Renal cortical epithelial cell (primary cell): ENCODE measurements at regions not wholly inside any gene's neighbourhood (a gene's known extent, or its start where the extent isn't known, plus 50 kb on each side); places are given as distances from the start of the nearest gene placed in this dataset.

Experiments
- DNase-seq: peaks from one replicate; pipeline ENCODE4 v3.0.0-alpha.2; 2011; ENCODE audit warnings: low read depth

DNA sequence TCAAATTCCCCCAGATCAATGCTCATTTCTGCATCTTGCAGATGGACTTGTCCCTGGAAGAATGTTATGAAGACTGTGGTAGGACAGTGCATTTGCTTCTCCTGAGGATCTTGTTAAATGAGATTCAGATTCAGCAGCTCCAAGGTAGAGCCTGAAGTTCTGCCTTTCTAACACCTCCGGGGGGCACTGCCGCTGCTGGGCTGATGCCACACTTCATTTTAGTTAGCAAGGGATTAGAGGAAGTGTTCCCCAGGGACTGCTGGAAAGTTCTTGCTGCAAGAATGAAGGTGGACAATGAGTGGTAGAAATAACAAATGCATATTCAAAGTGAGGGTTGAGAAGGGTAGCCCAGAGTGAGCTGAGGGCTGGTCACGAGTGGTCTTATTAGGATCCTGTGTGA lies 434.3 kb upstream of the AKR1E2 start:
- DNase-seq = no peak

DNA sequence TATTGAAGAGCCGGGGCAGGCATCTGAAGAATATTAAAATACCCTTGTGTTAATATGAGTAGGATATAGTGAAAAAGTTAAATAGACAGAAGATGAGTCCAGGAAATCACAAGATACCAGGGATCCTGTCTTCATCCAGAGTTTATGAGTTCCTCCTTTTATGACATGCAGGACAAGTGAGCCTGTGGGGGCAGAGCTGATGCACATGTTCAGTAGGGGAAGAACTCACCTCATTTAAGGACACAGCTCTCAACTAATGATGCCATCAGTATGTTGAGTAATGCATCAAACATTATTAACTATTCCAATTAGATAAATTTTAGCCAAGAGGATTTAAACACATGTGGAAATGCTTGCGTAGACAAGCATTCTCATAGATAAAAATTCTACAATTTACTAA lies 435.8 kb upstream of the AKR1E2 start:
- no peak for DNase-seq

GRCh38 chr10:4385231-4385870 lies 440.7 kb upstream of the AKR1E2 start:
- no peak for DNase-seq

DNA sequence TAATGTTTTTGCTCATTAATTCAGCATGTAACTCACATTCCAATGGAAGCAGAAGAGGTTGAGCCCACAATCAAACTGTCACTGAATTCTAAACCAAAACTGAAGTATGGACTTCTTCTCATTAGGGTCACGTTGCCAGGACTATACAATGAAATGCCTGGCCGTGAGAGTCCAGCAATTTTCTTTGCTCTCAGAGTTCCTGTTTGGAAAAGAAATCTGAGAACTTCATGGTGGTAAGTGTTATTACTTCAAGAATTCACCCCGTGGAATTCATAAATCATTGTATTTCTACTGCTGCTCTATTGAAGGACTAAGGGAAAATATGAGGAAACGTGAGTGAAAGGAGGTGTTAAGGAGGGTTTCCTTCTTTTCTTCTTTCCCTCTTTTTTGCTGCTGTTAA lies 441.8 kb upstream of the AKR1E2 start:
- peak; percentile 12 for DNase-seq

- peak; percentile 32 for DNase-seq
These were observed 442.3 kb upstream of the AKR1E2 start for GRCh38 chr10:4383651-4384098.

GRCh38 chr10:4382811-4383210 lies 443.2 kb upstream of the AKR1E2 start:
- DNase-seq = no peak

DNA sequence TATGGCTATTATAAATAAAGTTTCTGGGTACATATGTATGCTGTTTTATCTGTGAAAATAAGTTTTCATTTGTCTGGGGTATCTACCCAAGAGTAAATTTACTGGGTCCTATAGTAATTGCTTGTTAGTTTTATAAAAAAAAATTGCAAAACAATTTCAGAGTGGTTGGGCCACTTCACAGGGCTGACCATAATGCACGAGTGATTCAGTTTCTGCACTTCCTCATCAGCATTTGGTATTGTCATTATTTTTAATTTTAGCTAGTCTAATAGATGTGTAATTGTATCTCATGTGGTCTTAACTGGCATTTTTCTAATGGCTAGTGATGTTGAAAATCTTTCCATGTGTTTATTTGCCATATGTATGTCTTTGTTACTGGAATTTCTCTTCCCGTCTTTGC lies 452.4 kb upstream of the AKR1E2 start:
- DNase-seq = no peak

DNA sequence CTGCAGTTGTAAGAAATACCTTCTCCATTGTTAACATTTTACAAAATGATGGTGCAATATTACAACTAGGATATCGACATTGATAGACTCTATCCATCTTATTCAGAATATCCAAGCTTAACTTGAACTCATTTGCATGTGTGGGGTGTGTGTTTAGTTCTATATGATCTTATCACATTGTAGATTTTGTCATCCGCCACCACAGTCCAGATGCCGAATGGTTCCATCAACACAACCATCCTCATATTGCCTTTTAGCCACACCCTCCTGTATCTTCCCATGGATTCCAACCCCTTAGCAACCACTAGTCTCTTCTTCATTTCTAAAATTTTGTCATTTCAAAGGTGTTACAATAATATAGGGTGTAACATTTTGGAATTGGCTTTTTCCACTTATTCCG lies 452.9 kb upstream of the AKR1E2 start:
- no peak for DNase-seq

DNA sequence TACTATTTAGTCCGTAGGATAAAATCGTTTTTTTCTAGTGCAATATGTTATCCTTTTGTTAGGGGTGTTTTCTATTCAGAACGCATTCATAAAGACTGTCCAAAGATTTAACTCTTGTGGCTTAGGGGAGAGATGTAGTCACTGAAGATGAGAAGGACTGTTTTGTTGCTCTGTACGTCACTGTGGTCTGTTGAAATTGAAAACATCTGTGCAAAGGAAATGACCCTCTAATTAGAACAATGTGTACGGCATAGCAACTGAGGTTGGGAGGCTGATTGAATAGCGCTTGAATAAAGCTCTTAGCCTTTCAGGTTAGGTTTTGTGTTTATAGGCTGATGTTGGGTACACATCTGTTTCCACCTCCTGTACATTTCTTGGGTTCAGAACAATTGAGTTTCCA lies 453.4 kb upstream of the AKR1E2 start:
- no peak for DNase-seq

DNA sequence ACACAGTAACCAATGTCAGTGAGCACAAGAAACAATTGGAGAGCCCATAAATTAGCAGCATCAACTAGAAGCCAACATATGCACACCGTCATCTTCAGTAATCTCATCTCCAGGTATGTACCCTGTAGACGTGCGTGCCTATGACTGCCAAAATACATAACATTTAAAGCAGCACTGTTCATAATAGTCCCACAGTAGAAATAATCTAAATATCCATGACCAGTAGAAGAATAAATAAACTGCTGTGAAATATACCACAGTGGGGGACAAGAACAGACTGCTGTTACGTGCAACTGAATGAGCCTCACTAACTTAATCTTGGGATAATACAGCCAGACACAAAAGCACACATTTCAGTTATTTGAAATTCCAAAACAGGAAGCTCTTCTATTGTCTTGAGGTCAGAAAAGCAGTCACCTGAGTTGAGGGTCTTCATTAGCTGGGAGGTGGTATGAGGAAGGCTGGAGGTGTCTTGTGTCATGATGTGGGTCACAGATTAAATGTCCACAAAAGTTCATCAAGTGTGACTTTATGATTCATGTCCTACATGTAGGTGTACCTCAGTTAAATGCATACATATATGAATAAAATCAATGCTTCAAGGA lies 454.2 kb upstream of the AKR1E2 start:
- no peak for DNase-seq

GRCh38 chr10:4370376-4370775 lies 455.6 kb upstream of the AKR1E2 start:
- peak; percentile 73 for DNase-seq

DNA sequence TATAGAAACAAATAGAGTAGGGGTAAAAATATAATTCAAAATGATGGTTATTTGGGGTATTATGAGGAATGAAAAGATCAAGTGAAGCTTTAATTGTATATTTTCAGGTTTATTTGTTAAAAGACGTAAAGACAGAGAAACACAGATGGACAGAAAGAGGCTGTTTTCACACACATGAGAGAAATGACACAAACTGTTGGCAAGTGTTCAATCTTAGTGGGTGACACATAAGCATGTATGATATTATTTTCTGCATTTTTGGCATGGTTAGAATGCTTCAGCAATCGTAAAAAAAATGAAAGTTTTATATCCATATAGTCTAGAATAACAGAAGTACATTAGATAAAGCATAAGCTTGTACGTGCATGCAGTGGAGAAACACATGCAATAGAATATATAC lies 464.4 kb upstream of the AKR1E2 start:
- DNase-seq = no peak

GRCh38 chr10:4359003-4359402 lies 467.0 kb upstream of the AKR1E2 start:
- DNase-seq = peak; percentile 33

GRCh38 chr10:4357911-4358310 lies 468.1 kb upstream of the AKR1E2 start:
- DNase-seq = no peak

GRCh38 chr10:4355350-4355749 lies 470.7 kb upstream of the AKR1E2 start:
- peak; percentile 75 for DNase-seq

- peak; percentile 97 for DNase-seq
These were observed 471.6 kb upstream of the AKR1E2 start for GRCh38 chr10:4354382-4354812.

DNA sequence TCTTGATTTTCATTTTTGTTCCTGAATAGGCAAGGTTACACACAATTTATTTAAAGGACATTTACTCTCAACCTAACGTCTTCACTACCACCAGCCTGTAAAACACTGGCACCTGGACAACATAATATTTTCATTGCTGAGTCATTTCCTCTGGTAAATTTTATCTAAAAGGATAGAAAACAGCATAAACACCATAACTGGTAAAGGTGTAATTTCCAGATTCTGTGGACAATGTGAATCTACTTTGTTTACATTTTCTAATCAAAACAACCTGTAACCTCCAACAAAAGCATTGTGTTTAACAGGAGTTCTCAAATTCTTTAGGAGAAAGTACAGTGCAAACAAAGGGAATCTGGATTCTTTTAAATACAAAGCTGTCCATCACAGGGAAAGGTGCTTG lies 472.0 kb upstream of the AKR1E2 start:
- peak; percentile 94 for DNase-seq

- peak; percentile 37 for DNase-seq
These were observed 472.9 kb upstream of the AKR1E2 start for GRCh38 chr10:4353059-4353655.

DNA sequence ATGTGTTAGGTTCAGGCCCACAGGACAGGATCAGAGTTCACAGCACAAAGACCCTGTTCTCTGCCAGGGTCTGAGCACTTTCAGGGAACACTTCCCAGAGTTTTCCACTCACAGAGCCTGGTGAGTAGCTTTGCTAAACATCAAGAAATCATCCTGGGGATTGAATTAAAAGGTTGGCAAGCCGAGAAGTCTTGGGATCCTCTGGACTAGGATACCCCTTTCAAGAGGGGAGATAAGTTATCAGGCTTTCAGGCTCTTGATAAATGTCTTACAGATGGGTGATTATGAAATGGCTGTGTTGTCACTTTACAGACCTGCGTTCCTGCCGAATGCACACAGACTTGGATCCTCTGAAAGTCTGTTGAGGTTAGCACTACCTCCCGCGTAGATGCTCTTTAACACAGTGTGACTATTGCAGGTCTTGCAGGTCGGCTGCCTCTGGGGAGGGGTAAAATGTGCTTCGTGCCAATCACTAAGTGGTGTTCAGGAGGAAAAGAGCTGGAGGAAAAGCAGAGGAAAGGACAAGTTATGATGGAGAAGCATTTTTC lies 473.5 kb upstream of the AKR1E2 start:
- DNase-seq = peak; percentile 92

DNA sequence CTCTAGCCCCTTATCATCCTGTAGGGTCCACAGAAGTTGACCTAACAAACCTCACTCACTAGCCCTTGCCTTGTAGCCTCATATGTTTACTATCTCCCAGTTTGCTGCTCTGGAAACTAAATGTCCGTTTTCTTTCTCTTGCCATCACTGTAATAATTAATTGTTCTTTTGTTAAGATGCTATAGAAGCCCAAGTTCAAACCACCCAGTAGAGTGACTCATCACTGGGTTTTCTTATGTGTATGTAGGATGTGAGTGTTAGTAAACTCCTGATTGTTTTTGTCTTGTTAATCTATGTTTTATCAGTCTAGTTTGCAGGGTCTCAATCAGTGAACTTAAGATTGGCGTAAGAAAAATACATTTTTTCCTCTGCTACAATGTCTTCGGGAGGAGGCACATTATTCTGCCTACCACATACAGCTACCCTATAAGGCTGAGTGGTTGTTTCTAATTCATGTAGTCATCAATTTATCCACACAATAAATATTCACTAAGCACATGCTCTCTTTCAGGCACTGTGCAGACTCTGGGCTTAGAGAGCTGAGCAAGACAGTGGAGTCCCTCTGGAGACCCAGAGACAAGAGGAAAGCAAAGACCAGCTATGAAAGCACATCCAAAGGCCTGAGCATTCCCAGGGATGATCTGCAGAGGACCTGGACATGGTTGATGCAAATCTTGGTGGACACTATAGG lies 474.1 kb upstream of the AKR1E2 start:
- peak; percentile 87 for DNase-seq

DNA sequence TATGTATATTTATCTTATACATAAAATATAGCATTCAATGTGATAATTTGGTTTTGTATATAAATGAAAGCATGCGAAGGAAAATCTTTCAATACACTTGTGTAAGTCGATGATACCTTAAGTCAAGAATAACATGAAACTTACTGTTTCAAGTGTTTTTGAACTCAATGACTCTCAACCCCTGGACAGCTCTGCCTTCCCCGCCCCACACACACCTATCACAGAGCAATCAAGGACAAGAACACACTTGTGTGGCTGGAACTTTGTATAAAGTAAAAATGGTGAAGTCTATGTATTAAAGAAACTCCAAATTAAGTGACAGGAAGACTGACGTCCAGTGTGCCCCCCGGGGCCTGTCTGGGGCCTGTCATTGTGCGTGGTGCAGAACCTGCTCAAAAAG lies 478.6 kb upstream of the AKR1E2 start:
- no peak for DNase-seq

DNA sequence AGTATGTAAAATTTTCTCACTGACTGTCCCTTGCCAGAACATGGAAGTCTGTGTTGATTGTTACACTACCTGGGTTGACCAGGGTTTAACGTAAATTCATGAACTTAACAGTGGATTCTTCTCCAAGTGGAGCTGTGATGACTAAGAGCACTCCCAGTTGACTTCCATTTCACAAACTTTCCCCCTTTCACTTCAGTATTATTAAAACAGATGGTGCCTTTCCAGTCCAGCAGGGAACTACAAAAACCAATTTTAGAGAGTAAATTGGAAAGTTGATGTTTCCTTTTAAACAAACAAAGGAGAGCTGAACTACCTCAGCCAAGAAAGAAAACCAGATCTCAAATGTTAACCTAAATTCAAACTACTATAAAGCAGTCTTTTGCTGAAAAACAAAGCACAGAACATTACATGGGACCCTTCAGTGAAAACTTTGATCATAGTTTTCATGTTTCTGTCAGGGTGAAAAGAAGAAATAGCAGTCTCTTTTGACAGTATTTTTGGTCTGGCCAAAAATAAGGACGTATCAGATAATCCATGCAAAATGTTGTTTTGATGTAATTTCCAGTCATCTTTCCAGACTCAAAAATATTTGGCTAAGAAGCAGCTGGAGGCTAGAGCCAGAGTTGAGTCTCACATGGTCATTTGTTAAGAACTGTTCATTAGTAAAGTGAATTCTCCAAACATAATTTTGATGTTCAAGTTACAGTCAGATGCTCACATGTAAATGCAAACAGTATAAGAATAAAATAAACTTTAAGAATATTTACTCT lies 479.9 kb upstream of the AKR1E2 start:
- DNase-seq = no peak
